Right lobe of liver (tissue), 6 donors: ENCODE measurements at regions not wholly inside any gene's neighbourhood (a gene's known extent, or its start where the extent isn't known, plus 50 kb on each side); places are given as distances from the start of the nearest gene placed in this dataset.

Experiments used
- ATAC-seq, 4 donors: fragments of 200-7000 bp; cut with Tn5 transposase; one replicate each; pipeline ENCODE4 v1.9.1; 2020; ENCODE audit warnings: mild to moderate bottlenecking in 4 of 4, moderate library complexity in 4 of 4
- DNase-seq, 3 donors: peaks; one replicate each; pipeline ENCODE4 v3.0.0-alpha.2; 2020
- H3K27ac ChIP-seq, 3 donors: fragments of 200-600 bp; one replicate each; pipeline ENCODE4 v1.8.0; 2022
- H3K27me3 ChIP-seq, 2 donors: fragments of 200-600 bp; one replicate each; pipeline ENCODE4 v1.8.0; 2022
- H3K36me3 ChIP-seq, 4 donors: fragments of 200-600 bp; sonication (generic) in 1 of 4; one replicate each; pipeline versions ENCODE4 v1.5.1 to v1.8.0; 2017 to 2022; ENCODE audit warnings: control low read depth in 1 of 4
- H3K4me1 ChIP-seq, 4 donors: fragments of 200-600 bp; sonication (generic) in 1 of 4; one replicate each; pipeline versions ENCODE4 v1.5.1 to v1.8.0; 2017 to 2022; ENCODE audit warnings: control low read depth in 1 of 4
- H3K4me3 ChIP-seq, 3 donors: fragments of 200-600 bp; one replicate each; pipeline ENCODE4 v1.8.0; 2022
- H3K9me3 ChIP-seq, 4 donors: fragments of 200-600 bp; sonication (generic) in 1 of 4; one replicate each; pipeline versions ENCODE4 v1.5.1 to v1.8.0; 2017 to 2022; ENCODE audit warnings: control low read depth in 1 of 4
- POLR2A ChIP-seq: fragments of 450-650 bp; IDR thresholded peaks from one replicate; pipeline ENCODE4 v1.6.1; 2017; ENCODE audit warnings: antibody characterized with exemption, mild to moderate bottlenecking
- WGBS: methylation state at CpG from one replicate; pipeline ENCODE4 v1.1.6; 2018; ENCODE audit warnings: low coverage, low lambda C conversion rate; ENCODE audit not compliant: insufficient coverage; ENCODE audit errors: missing lambda C conversion rate; 5-methylcytosine and 5-hydroxymethylcytosine counted together
- intact Hi-C, 2 donors: fragments of 100-400 bp; cut with DNase I; formaldehyde crosslinking; loops; one replicate each; pipeline versions ENCODE4 v1.11.2 to v1.14.1; 2022
- TF ChIP-seq, protein P1 (sequence below), 4 donors: fragments of 200-600 bp in 3 of 4; fragments of 450-650 bp in 1 of 4; IDR thresholded peaks; one replicate each; pipeline versions ENCODE4 v1.5.1 to v1.8.0; 2016 to 2022; ENCODE audit warnings: antibody characterized with exemption in 4 of 4, mild to moderate bottlenecking in 2 of 4
- donor health status: DM: no; HTN: yes; CAD: no.
- donor health status: DM: no; HTN: no; CAD: no.
- donor health status: DM: no; HTN: no; CAD: no.
- donor health status: DM: no; HTN: yes; CAD: no.
- donor health status: DM: no; HTN: yes; CAD: no.

DNA sequence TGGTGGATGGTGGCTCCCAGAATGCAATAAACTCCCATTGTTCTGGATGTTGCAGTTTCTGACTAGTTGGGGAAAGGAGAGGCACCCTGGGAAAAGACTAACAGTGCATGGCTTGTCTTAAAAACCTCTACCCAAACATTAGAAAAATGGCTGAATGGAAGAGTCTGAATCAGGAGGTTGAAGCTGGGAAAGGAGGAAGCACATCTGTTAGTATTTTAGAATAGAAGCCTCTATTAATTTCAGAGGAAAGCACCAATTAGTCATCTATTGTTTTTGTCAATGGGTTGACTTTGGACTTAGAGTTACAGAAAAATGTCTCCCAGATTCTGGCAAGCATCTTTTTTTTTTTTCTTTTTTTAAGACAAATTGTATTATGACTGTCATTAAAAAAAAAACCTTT, 56.1 kb upstream of the ELMO1 start:
- no peak overlapping the region for H3K4me3 ChIP-seq
- no peak for DNase-seq
- no peaks in the 10 kb centered on the region for H3K27me3 ChIP-seq
- no peaks in the 10 kb centered on the region for H3K4me1 ChIP-seq
- no peaks in the 10 kb centered on the region for H3K36me3 ChIP-seq
- intact Hi-C loops: no loop called here
- no peak overlapping the region for H3K27ac ChIP-seq
- no peak for ATAC-seq
- TF ChIP-seq POLR2A: no peak
- TF ChIP-seq, protein P1, sequence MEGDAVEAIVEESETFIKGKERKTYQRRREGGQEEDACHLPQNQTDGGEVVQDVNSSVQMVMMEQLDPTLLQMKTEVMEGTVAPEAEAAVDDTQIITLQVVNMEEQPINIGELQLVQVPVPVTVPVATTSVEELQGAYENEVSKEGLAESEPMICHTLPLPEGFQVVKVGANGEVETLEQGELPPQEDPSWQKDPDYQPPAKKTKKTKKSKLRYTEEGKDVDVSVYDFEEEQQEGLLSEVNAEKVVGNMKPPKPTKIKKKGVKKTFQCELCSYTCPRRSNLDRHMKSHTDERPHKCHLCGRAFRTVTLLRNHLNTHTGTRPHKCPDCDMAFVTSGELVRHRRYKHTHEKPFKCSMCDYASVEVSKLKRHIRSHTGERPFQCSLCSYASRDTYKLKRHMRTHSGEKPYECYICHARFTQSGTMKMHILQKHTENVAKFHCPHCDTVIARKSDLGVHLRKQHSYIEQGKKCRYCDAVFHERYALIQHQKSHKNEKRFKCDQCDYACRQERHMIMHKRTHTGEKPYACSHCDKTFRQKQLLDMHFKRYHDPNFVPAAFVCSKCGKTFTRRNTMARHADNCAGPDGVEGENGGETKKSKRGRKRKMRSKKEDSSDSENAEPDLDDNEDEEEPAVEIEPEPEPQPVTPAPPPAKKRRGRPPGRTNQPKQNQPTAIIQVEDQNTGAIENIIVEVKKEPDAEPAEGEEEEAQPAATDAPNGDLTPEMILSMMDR (IDR thresholded peaks at IDR 0.05): no peak
- no peaks in the 10 kb centered on the region for H3K9me3 ChIP-seq

DNA sequence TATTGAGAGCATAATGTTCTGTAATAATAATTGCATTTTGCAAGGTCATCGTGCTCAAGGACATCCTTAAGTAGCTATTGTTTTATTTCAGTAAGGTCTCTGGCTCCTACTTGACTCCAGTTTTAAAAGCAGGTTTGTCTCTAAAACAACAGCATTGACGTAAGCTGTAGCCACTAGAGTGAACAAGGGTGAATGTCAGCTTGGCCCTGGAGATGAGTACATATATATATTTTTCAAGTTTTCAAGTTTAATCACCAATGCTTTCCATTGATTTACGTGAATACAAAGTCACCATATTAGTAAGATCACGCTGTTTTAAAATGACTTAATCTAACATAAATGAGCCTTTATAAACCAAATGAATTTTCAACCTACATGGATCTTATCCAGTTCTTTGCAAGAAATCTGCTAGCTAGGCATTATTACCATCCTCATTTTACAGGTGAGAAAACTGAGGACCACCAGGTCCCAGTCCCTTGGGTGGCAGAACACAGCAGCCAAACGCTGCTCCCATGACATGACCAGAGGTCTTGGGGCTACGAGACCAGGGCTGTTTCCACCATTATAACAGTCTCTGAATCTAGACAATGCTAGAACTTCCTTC, 57.2 kb upstream of the ELMO1 start:
- 73% methylated on average over 6 of the region's 6 CpGs for WGBS
- TF ChIP-seq POLR2A: no peak
- TF ChIP-seq, protein P1 (IDR thresholded peaks at IDR 0.05): no peak
- DNase-seq (no peak), ATAC-seq (no peak)
- Histone ChIP-seq H3K36me3 (no peaks in the 10 kb centered on the region), H3K4me1 (no peaks in the 10 kb centered on the region), H3K27ac (no peak overlapping the region), H3K27me3 (no peaks in the 10 kb centered on the region), H3K9me3 (no peaks in the 10 kb centered on the region), H3K4me3 (no peak overlapping the region)
- intact Hi-C loops: no loop called here

DNA sequence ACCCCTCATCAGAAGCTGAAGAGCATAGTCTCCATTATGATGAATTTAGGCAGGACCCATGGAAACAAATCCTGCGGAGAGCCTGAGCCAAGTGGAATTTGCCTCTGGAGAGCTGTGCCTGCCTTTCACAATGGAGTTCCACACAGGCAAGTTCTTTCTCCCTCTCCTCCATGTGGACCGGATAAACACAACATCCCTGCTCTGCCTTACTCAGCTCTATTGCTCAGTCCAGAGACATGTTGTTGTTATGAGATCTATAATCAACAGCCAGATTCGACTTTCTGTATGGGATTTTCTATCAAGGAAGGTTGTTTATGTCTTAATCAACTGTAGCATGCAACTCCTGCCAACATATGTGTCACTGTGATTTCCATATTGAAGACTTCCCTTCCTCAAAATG, 59.5 kb upstream of the ELMO1 start:
- WGBS: 25% methylated on average over 3 of the region's 3 CpGs
- peak in 1 of 3 donors; percentile 53 for DNase-seq
- no peaks in the 10 kb centered on the region for H3K4me1 ChIP-seq
- no peaks in the 10 kb centered on the region for H3K27me3 ChIP-seq
- intact Hi-C loops: no loop called here
- TF ChIP-seq, protein P1 (IDR thresholded peaks at IDR 0.05): no peak
- TF ChIP-seq POLR2A: no peak
- no peaks in the 10 kb centered on the region for H3K9me3 ChIP-seq
- no peak overlapping the region for H3K4me3 ChIP-seq
- peak; percentile 54 to 81 (median 74) for ATAC-seq
- H3K36me3 ChIP-seq: no peaks in the 10 kb centered on the region
- no peak overlapping the region for H3K27ac ChIP-seq

DNA sequence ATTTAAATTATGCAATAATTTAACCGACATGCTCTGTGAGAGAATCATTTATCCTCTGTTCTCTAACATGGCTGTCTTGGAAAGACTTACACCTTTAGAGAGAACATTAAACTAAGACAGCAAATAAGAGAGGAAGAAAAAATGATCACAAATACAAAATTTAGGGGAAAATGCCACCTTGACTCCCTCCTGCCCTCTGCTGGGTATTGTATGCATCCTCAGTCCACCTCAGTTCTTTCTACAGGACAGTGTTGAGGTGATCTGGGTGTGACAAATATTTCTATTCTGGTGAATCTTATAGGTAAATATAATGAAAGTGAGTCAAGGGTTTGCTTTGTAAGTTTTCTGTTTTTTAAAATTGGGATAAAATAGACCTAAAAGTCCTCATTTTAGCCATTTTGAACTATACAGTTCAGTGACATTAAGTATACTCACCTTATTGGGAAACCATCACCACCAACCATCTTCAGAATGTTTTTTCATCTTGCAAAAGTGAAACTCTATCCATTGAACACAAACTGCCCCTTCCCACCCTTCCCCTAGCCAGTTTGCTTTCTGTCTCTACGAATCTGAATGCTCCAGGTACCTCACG, 61.5 kb upstream of the ELMO1 start:
- H3K9me3 ChIP-seq: no peaks in the 10 kb centered on the region
- no peaks in the 10 kb centered on the region for H3K27me3 ChIP-seq
- H3K27ac ChIP-seq: no peak overlapping the region
- intact Hi-C loops: loop anchor here in 1 of 2 donors (10.0 kb wide), 1 partner anchor 225 kb away; no protein-coding TSS in a partner anchor
- no peaks in the 10 kb centered on the region for H3K36me3 ChIP-seq
- H3K4me1 ChIP-seq: no peaks in the 10 kb centered on the region
- H3K4me3 ChIP-seq: no peak overlapping the region
- no peak for TF ChIP-seq POLR2A
- TF ChIP-seq, protein P1 (IDR thresholded peaks at IDR 0.05): peak; percentile 68 to 80 (median 78)
- 54% methylated on average over 3 of the region's 3 CpGs for WGBS
- ATAC-seq (peak; percentile 75 to 82 (median 79)), DNase-seq (no peak)
